Upper lobe of left lung (tissue), 4 donors: ENCODE measurements at regions not wholly inside any gene's neighbourhood (a gene's known extent, or its start where the extent isn't known, plus 50 kb on each side); places are given as distances from the start of the nearest gene placed in this dataset.

Experiments
- EP300 ChIP-seq, 4 donors: sonication (generic); formaldehyde crosslinking; IDR thresholded peaks; one replicate each; pipeline ENCODE4 v1.5.1; 2017; ENCODE audit warnings: antibody characterized with exemption in 4 of 4, control low read depth in 2 of 4
- POLR2A ChIP-seq, 4 donors: fragments of 450-650 bp; IDR thresholded peaks; one replicate each; pipeline ENCODE4 v1.5.1; 2016 to 2017; ENCODE audit warnings: antibody characterized with exemption in 4 of 4, mild to moderate bottlenecking in 2 of 4
- TF ChIP-seq, protein P1 (sequence below), 6 experiments: fragments of 450-650 bp in 4 of 6; fragments of 200-600 bp in 2 of 6; sonication (generic) in 2 of 6; IDR thresholded peaks; one replicate each; pipeline ENCODE4 v1.5.1; 2016 to 2019; ENCODE audit warnings: antibody characterized with exemption in 6 of 6

DNA sequence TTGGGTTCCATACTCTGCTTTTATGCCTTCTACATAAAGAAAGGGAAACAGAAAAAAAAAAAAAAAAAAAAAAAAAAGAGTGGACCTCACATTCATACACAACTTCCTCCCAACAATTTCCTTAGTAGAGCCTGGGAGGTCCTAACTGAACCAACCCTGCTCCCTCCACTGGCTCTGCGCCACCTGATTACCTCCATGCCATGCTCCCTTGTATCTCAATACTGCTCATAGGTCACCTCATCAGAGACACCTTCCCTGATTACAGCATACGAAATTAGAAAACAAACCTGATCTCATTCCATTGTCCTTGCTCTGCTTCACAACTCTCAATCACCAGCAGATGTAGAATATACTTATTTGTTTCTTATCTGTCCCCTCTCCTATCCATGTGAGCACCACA lies 134.2 kb upstream of the EYA4 start:
- TF ChIP-seq, protein P1, sequence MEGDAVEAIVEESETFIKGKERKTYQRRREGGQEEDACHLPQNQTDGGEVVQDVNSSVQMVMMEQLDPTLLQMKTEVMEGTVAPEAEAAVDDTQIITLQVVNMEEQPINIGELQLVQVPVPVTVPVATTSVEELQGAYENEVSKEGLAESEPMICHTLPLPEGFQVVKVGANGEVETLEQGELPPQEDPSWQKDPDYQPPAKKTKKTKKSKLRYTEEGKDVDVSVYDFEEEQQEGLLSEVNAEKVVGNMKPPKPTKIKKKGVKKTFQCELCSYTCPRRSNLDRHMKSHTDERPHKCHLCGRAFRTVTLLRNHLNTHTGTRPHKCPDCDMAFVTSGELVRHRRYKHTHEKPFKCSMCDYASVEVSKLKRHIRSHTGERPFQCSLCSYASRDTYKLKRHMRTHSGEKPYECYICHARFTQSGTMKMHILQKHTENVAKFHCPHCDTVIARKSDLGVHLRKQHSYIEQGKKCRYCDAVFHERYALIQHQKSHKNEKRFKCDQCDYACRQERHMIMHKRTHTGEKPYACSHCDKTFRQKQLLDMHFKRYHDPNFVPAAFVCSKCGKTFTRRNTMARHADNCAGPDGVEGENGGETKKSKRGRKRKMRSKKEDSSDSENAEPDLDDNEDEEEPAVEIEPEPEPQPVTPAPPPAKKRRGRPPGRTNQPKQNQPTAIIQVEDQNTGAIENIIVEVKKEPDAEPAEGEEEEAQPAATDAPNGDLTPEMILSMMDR (IDR thresholded peaks at IDR 0.05): no peak
- no peak for TF ChIP-seq EP300 (IDR thresholded peaks at IDR 0.05)
- no peak for TF ChIP-seq POLR2A (IDR thresholded peaks at IDR 0.05)
